ENCODE measurements at regions not wholly inside any gene's neighbourhood (a gene's known extent, or its start where the extent isn't known, plus 50 kb on each side); places are given as distances from the start of the nearest gene placed in this dataset.

GRCh38 chr13:86399572-86399971, 600.4 kb upstream of the SLITRK6 start:
- Histone ChIP-seq H3K27me3 (ENCODE audit: control insufficient read depth in 1 of 2, insufficient read depth in 2 of 2, low read length in 2 of 2) (no peaks in the 10 kb centered on the region), H3K4me3 (ENCODE audit: low read depth in 1 of 2, low read length in 2 of 2) (no peak overlapping the region), H3K36me3 (ENCODE audit: control insufficient read depth in 2 of 2, insufficient read depth in 2 of 2, low read length in 1 of 2) (no peaks in the 10 kb centered on the region), H3K9me3 (ENCODE audit: control insufficient read depth in 2 of 2, insufficient read depth in 1 of 2, low read depth in 1 of 2, low read length in 1 of 2) (no peaks in the 10 kb centered on the region), H3K27ac (ENCODE audit: low read depth in 2 of 2, low read length in 1 of 2) (no peak overlapping the region), H3K4me1 (ENCODE audit: control insufficient read depth in 2 of 2, insufficient read depth in 2 of 2, low read length in 1 of 2) (no peaks in the 10 kb centered on the region)

GRCh38 chr13:86402500-86402899, 603.3 kb upstream of the SLITRK6 start:
- 43 to 53% methylated on average over 3 of the region's 3 CpGs for WGBS, 2 donors
- Histone ChIP-seq H3K27ac (ENCODE audit: low read depth in 2 of 2, low read length in 1 of 2) (no peak overlapping the region), H3K36me3 (ENCODE audit: control insufficient read depth in 2 of 2, insufficient read depth in 2 of 2, low read length in 1 of 2) (no peaks in the 10 kb centered on the region), H3K9me3 (ENCODE audit: control insufficient read depth in 2 of 2, insufficient read depth in 1 of 2, low read depth in 1 of 2, low read length in 1 of 2) (no peaks in the 10 kb centered on the region), H3K4me3 (ENCODE audit: low read depth in 1 of 2, low read length in 2 of 2) (no peak overlapping the region), H3K27me3 (ENCODE audit: control insufficient read depth in 1 of 2, insufficient read depth in 2 of 2, low read length in 2 of 2) (no peaks in the 10 kb centered on the region), H3K4me1 (ENCODE audit: control insufficient read depth in 2 of 2, insufficient read depth in 2 of 2, low read length in 1 of 2) (no peaks in the 10 kb centered on the region)

GRCh38 chr13:86403181-86403580, 604.0 kb upstream of the SLITRK6 start:
- no peak overlapping the region for H3K4me3 ChIP-seq (ENCODE audit: low read depth in 1 of 2, low read length in 2 of 2)
- H3K27me3 ChIP-seq (ENCODE audit: control insufficient read depth in 1 of 2, insufficient read depth in 2 of 2, low read length in 2 of 2), result no peaks in the 10 kb centered on the region
- no peak overlapping the region for H3K27ac ChIP-seq (ENCODE audit: low read depth in 2 of 2, low read length in 1 of 2)
- no peaks in the 10 kb centered on the region for H3K36me3 ChIP-seq (ENCODE audit: control insufficient read depth in 2 of 2, insufficient read depth in 2 of 2, low read length in 1 of 2)
- H3K9me3 ChIP-seq (ENCODE audit: control insufficient read depth in 2 of 2, insufficient read depth in 1 of 2, low read depth in 1 of 2, low read length in 1 of 2), result no peaks in the 10 kb centered on the region
- no peaks in the 10 kb centered on the region for H3K4me1 ChIP-seq (ENCODE audit: control insufficient read depth in 2 of 2, insufficient read depth in 2 of 2, low read length in 1 of 2)

DNA sequence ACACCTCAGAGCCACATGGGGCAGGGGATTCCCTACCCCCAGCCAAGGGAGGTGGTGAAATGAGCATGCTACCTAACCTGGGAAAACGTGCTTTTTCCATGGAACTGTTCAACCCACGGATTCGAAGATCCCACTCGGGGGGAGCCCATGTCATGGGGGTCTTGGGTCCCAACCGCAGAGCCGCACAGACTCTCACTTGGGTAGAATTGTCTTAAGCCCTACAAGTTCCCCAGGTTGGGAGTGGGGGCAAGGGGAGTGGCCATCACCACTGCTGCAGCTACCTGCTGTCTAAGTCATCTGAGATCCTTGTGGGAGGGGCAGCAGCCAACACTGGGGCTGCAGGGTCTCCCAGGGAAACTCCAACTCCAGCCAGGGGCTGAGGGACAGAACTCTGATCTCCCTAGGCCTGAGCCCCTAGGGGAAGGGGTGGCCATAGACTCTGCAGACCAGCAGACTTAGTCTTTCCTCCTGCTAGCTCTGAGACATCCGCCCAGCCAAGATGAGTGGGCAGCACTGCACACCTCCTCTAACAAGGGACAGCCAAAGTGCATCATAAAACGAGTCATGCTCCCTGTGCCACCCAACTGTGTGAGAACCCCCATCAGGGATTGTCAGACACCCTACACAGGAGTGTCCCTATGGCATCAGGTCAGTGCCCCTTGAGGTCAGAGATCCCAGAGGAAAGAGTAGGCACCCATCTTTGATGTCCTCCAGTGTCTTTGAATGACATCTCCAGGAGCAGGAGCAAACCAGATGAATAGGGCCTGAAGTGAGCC, 610.4 kb upstream of the SLITRK6 start:
- WGBS, 2 donors, result 75 to 87% methylated on average over 8 of the region's 8 CpGs
- H3K27ac ChIP-seq (ENCODE audit: low read depth in 2 of 2, low read length in 1 of 2), result no peak overlapping the region
- no peaks in the 10 kb centered on the region for H3K4me1 ChIP-seq (ENCODE audit: control insufficient read depth in 2 of 2, insufficient read depth in 2 of 2, low read length in 1 of 2)
- H3K9me3 ChIP-seq (ENCODE audit: control insufficient read depth in 2 of 2, insufficient read depth in 1 of 2, low read depth in 1 of 2, low read length in 1 of 2), result peaks cover 7 to 11% of the 10 kb centered on the region in 2 donors
- H3K36me3 ChIP-seq (ENCODE audit: control insufficient read depth in 2 of 2, insufficient read depth in 2 of 2, low read length in 1 of 2), result no peaks in the 10 kb centered on the region
- H3K4me3 ChIP-seq (ENCODE audit: low read depth in 1 of 2, low read length in 2 of 2), result no peak overlapping the region
- no peaks in the 10 kb centered on the region for H3K27me3 ChIP-seq (ENCODE audit: control insufficient read depth in 1 of 2, insufficient read depth in 2 of 2, low read length in 2 of 2)

GRCh38 chr13:86425170-86425815, 626.1 kb upstream of the SLITRK6 start:
- no peaks in the 10 kb centered on the region for H3K36me3 ChIP-seq (ENCODE audit: control insufficient read depth in 2 of 2, insufficient read depth in 2 of 2, low read length in 1 of 2)
- no peak overlapping the region for H3K27ac ChIP-seq (ENCODE audit: low read depth in 2 of 2, low read length in 1 of 2)
- H3K4me1 ChIP-seq (ENCODE audit: control insufficient read depth in 2 of 2, insufficient read depth in 2 of 2, low read length in 1 of 2), result no peaks in the 10 kb centered on the region
- 48 to 58% methylated on average over 3 of the region's 3 CpGs for WGBS, 2 donors
- H3K9me3 ChIP-seq (ENCODE audit: control insufficient read depth in 2 of 2, insufficient read depth in 1 of 2, low read depth in 1 of 2, low read length in 1 of 2), result peaks cover 0 to 3% of the 10 kb centered on the region in 2 donors
- H3K4me3 ChIP-seq (ENCODE audit: low read depth in 1 of 2, low read length in 2 of 2), result no peak overlapping the region
- no peaks in the 10 kb centered on the region for H3K27me3 ChIP-seq (ENCODE audit: control insufficient read depth in 1 of 2, insufficient read depth in 2 of 2, low read length in 2 of 2)

DNA sequence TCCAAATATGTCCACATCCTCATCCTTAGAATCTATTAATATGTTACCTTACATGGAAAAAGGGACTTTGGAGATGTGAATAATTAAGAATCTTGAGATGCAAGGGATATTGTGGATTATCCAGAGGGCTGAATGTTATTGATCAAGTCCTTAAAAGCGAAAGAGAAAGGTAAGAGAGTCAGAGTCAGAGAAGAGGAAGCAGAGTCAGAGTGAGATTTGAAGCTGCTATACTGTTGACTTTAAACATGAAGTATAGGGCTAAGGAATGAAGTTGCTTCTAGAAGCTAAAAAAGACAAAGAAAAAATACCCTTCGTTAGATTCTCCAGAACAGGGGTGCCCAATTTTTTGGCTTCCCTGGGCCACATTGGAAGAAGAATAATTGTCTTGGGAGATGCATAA, 627.2 kb upstream of the SLITRK6 start:
- Histone ChIP-seq H3K27ac (ENCODE audit: low read depth in 2 of 2, low read length in 1 of 2) (no peak overlapping the region), H3K36me3 (ENCODE audit: control insufficient read depth in 2 of 2, insufficient read depth in 2 of 2, low read length in 1 of 2) (no peaks in the 10 kb centered on the region), H3K4me3 (ENCODE audit: low read depth in 1 of 2, low read length in 2 of 2) (no peak overlapping the region), H3K9me3 (ENCODE audit: control insufficient read depth in 2 of 2, insufficient read depth in 1 of 2, low read depth in 1 of 2, low read length in 1 of 2) (peaks cover 0 to 3% of the 10 kb centered on the region in 2 donors), H3K4me1 (ENCODE audit: control insufficient read depth in 2 of 2, insufficient read depth in 2 of 2, low read length in 1 of 2) (no peaks in the 10 kb centered on the region), H3K27me3 (ENCODE audit: control insufficient read depth in 1 of 2, insufficient read depth in 2 of 2, low read length in 2 of 2) (no peaks in the 10 kb centered on the region)
- 88 to 89% methylated on average over 2 of the region's 2 CpGs for WGBS, 2 donors

- 75 to 77% methylated on average over 2 of the region's 2 CpGs for WGBS, 2 donors
- Histone ChIP-seq H3K36me3 (ENCODE audit: control insufficient read depth in 2 of 2, insufficient read depth in 2 of 2, low read length in 1 of 2) (no peaks in the 10 kb centered on the region), H3K27me3 (ENCODE audit: control insufficient read depth in 1 of 2, insufficient read depth in 2 of 2, low read length in 2 of 2) (no peaks in the 10 kb centered on the region), H3K4me3 (ENCODE audit: low read depth in 1 of 2, low read length in 2 of 2) (no peak overlapping the region), H3K27ac (ENCODE audit: low read depth in 2 of 2, low read length in 1 of 2) (no peak overlapping the region), H3K9me3 (ENCODE audit: control insufficient read depth in 2 of 2, insufficient read depth in 1 of 2, low read depth in 1 of 2, low read length in 1 of 2) (peaks cover 0 to 6% of the 10 kb centered on the region in 2 donors), H3K4me1 (ENCODE audit: control insufficient read depth in 2 of 2, insufficient read depth in 2 of 2, low read length in 1 of 2) (no peaks in the 10 kb centered on the region)
These were observed 630.5 kb upstream of the SLITRK6 start for GRCh38 chr13:86429756-86430155.

DNA sequence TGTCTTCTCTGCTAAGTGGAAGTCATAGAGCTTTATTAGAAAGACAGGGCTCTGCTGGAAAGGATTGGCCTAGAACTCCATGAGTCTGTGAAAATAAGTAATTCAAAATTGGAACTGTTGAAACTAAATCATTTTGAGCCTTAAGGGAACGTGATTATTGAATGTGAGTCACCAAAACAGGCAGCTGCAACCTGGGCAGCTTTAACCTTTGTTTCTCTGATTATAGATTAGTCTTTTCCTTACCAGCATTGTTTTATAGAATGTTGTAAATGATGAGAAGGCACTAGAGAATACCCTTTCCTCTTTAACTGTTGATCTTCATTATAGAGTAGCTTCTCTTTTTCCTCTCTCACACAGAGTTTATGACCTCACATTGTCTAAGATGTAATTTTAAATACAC, 638.8 kb upstream of the SLITRK6 start:
- H3K4me1 ChIP-seq (ENCODE audit: control insufficient read depth in 2 of 2, insufficient read depth in 2 of 2, low read length in 1 of 2), result no peaks in the 10 kb centered on the region
- no peaks in the 10 kb centered on the region for H3K27me3 ChIP-seq (ENCODE audit: control insufficient read depth in 1 of 2, insufficient read depth in 2 of 2, low read length in 2 of 2)
- H3K36me3 ChIP-seq (ENCODE audit: control insufficient read depth in 2 of 2, insufficient read depth in 2 of 2, low read length in 1 of 2), result no peaks in the 10 kb centered on the region
- no peak overlapping the region for H3K27ac ChIP-seq (ENCODE audit: low read depth in 2 of 2, low read length in 1 of 2)
- no peak overlapping the region for H3K4me3 ChIP-seq (ENCODE audit: low read depth in 1 of 2, low read length in 2 of 2)
- WGBS, 2 donors, result 34 to 35% methylated on average over 1 of the region's 1 CpG
- H3K9me3 ChIP-seq (ENCODE audit: control insufficient read depth in 2 of 2, insufficient read depth in 1 of 2, low read depth in 1 of 2, low read length in 1 of 2), result peaks cover 0 to 6% of the 10 kb centered on the region in 2 donors

DNA sequence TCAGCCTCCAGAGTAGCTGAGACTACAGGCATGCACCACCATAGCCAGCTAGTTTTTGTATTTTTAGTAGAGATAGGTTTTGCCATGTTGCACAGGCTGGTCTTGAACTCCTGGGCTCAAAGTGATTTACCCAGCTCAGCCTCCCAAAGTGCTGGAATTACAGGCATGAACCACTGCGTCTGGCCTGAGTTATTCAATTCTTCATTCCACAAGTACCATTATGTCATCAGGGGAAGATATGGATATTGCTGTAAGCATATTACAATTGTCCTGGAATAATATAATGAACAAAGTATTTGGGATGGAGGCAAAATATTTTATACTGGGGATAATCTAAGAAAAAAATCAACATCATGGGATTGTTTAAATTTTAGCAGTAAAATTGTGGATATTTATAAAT, 646.0 kb upstream of the SLITRK6 start:
- no peaks in the 10 kb centered on the region for H3K36me3 ChIP-seq (ENCODE audit: control insufficient read depth in 2 of 2, insufficient read depth in 2 of 2, low read length in 1 of 2)
- WGBS, 2 donors, result 65 to 74% methylated on average over 1 of the region's 1 CpG
- no peak overlapping the region for H3K4me3 ChIP-seq (ENCODE audit: low read depth in 1 of 2, low read length in 2 of 2)
- H3K9me3 ChIP-seq (ENCODE audit: control insufficient read depth in 2 of 2, insufficient read depth in 1 of 2, low read depth in 1 of 2, low read length in 1 of 2), result peaks cover 0 to 2% of the 10 kb centered on the region in 2 donors
- no peak overlapping the region for H3K27ac ChIP-seq (ENCODE audit: low read depth in 2 of 2, low read length in 1 of 2)
- H3K4me1 ChIP-seq (ENCODE audit: control insufficient read depth in 2 of 2, insufficient read depth in 2 of 2, low read length in 1 of 2), result no peaks in the 10 kb centered on the region
- H3K27me3 ChIP-seq (ENCODE audit: control insufficient read depth in 1 of 2, insufficient read depth in 2 of 2, low read length in 2 of 2), result no peaks in the 10 kb centered on the region

DNA sequence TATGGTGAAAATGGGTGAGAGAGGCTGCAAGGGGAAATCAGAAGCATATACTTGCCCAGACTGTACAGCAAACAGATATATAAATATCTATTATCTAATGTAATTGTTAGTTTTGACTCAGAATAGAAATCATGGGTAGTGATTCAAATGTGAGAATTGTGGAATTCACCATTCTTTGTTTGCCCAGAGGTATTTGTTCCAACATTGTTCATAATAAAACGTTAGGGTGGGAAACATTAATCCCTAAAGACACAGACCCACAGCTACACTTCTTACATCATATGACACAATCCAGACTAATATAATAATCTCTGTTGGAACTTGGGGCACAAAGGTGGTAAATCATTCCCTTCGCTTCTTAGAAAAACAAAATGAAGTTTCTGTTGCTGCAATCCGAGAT, 646.5 kb upstream of the SLITRK6 start:
- no peaks in the 10 kb centered on the region for H3K4me1 ChIP-seq (ENCODE audit: control insufficient read depth in 2 of 2, insufficient read depth in 2 of 2, low read length in 1 of 2)
- peaks cover 0 to 2% of the 10 kb centered on the region in 2 donors for H3K9me3 ChIP-seq (ENCODE audit: control insufficient read depth in 2 of 2, insufficient read depth in 1 of 2, low read depth in 1 of 2, low read length in 1 of 2)
- H3K27me3 ChIP-seq (ENCODE audit: control insufficient read depth in 1 of 2, insufficient read depth in 2 of 2, low read length in 2 of 2), result no peaks in the 10 kb centered on the region
- no peak overlapping the region for H3K4me3 ChIP-seq (ENCODE audit: low read depth in 1 of 2, low read length in 2 of 2)
- 44 to 49% methylated on average over 3 of the region's 3 CpGs for WGBS, 2 donors
- H3K27ac ChIP-seq (ENCODE audit: low read depth in 2 of 2, low read length in 1 of 2), result no peak overlapping the region
- H3K36me3 ChIP-seq (ENCODE audit: control insufficient read depth in 2 of 2, insufficient read depth in 2 of 2, low read length in 1 of 2), result no peaks in the 10 kb centered on the region

Data from esophagus (tissue), 2 donors.